Panc1 (cell line): ENCODE measurements at regions not wholly inside any gene's neighbourhood (a gene's known extent, or its start where the extent isn't known, plus 50 kb on each side); places are given as distances from the start of the nearest gene placed in this dataset.

Experiments used
- ATAC-seq: fragments of 200-7000 bp; cut with Tn5 transposase; 2 replicates; pipeline ENCODE4 v1.9.1; 2020; ENCODE audit warnings: mild to moderate bottlenecking, moderate library complexity
- BruUV-seq: library from RNA; stranded (reverse); fragments of 400-500 nt; replicated peaks from 2 replicates; lab custom pipeline; 2021; lab: Mats Ljungman, UMichigan
- CTCF ChIA-PET: fragments of 300-600 bp; sonication (Branson Sonifier 250); formaldehyde crosslinking; loops from one replicate; lab custom pipeline; 2022; ENCODE audit warnings: antibody characterized with exemption; lab: Charles Lee
- POLR2A ChIA-PET: fragments of 300-600 bp; sonication (Branson Sonifier 250); formaldehyde crosslinking; loops from one replicate; lab custom pipeline; 2022; ENCODE audit warnings: antibody characterized with exemption; lab: Charles Lee
- DNase-seq: peaks from one replicate; pipeline ENCODE4 v3.0.0-alpha.2; 2010; ENCODE audit warnings: low read depth, low spot score
- H3K27ac ChIP-seq: 2 replicates; pipeline ENCODE4 v1.5.1; 2011; ENCODE audit warnings: mild to moderate bottlenecking, low read length, inconsistent platforms
- H3K27me3 ChIP-seq: fragments of 200-500 bp; sonication (Bioruptor generic); 2 replicates; pipeline ENCODE4 v1.6.0; 2014; ENCODE audit warnings: low read length, inconsistent platforms; ENCODE audit not compliant: control insufficient read depth, insufficient read depth
- H3K36me3 ChIP-seq: fragments of 200-500 bp; sonication (Bioruptor generic); 2 replicates; pipeline ENCODE4 v1.5.1; 2014; ENCODE audit warnings: inconsistent platforms, mild to moderate bottlenecking, low read length, moderate library complexity; ENCODE audit not compliant: control insufficient read depth, insufficient read depth
- H3K4me1 ChIP-seq: 2 replicates; pipeline ENCODE4 v1.5.1; 2011; ENCODE audit warnings: inconsistent platforms, mild to moderate bottlenecking, low read length, moderate library complexity; ENCODE audit not compliant: control insufficient read depth, insufficient read depth
- H3K4me3 ChIP-seq, 2 experiments: 2 replicates each; pipeline ENCODE4 v1.5.1; 2011 to 2012; ENCODE audit warnings: low read depth in 2 of 2, low read length in 2 of 2, mild to moderate bottlenecking in 2 of 2, inconsistent platforms in 1 of 2, moderate library complexity in 1 of 2
- H3K9me3 ChIP-seq: fragments of 200-500 bp; sonication (Bioruptor generic); 2 replicates; pipeline ENCODE4 v1.5.1; 2014; ENCODE audit warnings: low read depth, mild to moderate bottlenecking, inconsistent platforms, low read length, moderate library complexity; ENCODE audit not compliant: control insufficient read depth, insufficient read depth
- POLR2AphosphoS5 ChIP-seq: IDR thresholded peaks from 2 replicates; pipeline ENCODE4 v1.6.1; 2012; ENCODE audit warnings: mild to moderate bottlenecking, low read depth, low read length, moderate library complexity
- SIN3A ChIP-seq: IDR thresholded peaks from 2 replicates; pipeline ENCODE4 v1.6.1; 2012; ENCODE audit warnings: low read depth, mild to moderate bottlenecking, low read length, moderate library complexity, borderline replicate concordance; ENCODE audit not compliant: insufficient read depth
- TCF7L2 ChIP-seq: IDR thresholded peaks from 2 replicates; pipeline ENCODE4 v1.6.1; 2011; ENCODE audit warnings: mild to moderate bottlenecking, low read depth, low read length, inconsistent platforms
- in situ Hi-C: cut with HindIII; loops from 2 replicates; pipeline ENCODE4 v1.10.0; 2016; ENCODE audit warnings: low sequenced_read_pairs, low pct_unique_long_range_greater_than_20kb
- intact Hi-C: fragments of 100-400 bp; cut with micrococcal nuclease; formaldehyde crosslinking; loops from one replicate; pipeline ENCODE4 v1.10.0; 2022; ENCODE audit not compliant: unreplicated experiment
- TF ChIP-seq, protein P1 (sequence below): fragments of 450-650 bp; IDR thresholded peaks from 2 replicates; pipeline ENCODE4 v1.5.1; 2017; ENCODE audit warnings: mild to moderate bottlenecking
- TF ChIP-seq, protein P2 (sequence below), 2 experiments: IDR thresholded peaks; 2 replicates each; pipeline ENCODE4 v1.6.1; 2011 to 2012; ENCODE audit warnings: low read depth in 2 of 2, control low read depth in 1 of 2, low read length in 1 of 2, mild to moderate bottlenecking in 1 of 2, moderate library complexity in 1 of 2; ENCODE audit not compliant: insufficient read depth in 1 of 2

DNA sequence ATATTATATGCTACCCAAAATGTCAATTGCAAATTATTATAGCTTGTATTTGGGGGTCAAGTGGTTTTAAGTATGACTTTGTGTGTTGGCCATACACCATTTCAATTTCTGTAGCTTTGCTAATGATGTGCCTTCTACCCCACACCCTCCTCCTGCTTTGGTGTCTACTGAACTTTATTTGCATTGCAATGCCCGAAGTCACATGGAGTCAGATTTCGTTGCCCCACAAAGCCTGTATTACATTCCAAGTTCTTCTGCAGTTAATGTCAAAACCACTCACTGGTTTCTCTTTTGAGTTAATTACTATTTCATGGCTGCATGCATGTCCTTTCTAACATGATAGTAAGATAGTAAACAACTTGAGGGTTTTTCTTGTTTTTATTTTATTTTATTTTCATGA is 528.9 kb downstream of the RIT2 start:
- Histone ChIP-seq H3K27me3 (no peaks in the 10 kb centered on the region), H3K36me3 (no peaks in the 10 kb centered on the region), H3K4me3 (no peak overlapping the region), H3K4me1 (no peaks in the 10 kb centered on the region), H3K27ac (no peak overlapping the region), H3K9me3 (no peaks in the 10 kb centered on the region)
- ChIA-PET CTCF (no interaction called here), POLR2A (no interaction called here)
- TF ChIP-seq, protein P1, sequence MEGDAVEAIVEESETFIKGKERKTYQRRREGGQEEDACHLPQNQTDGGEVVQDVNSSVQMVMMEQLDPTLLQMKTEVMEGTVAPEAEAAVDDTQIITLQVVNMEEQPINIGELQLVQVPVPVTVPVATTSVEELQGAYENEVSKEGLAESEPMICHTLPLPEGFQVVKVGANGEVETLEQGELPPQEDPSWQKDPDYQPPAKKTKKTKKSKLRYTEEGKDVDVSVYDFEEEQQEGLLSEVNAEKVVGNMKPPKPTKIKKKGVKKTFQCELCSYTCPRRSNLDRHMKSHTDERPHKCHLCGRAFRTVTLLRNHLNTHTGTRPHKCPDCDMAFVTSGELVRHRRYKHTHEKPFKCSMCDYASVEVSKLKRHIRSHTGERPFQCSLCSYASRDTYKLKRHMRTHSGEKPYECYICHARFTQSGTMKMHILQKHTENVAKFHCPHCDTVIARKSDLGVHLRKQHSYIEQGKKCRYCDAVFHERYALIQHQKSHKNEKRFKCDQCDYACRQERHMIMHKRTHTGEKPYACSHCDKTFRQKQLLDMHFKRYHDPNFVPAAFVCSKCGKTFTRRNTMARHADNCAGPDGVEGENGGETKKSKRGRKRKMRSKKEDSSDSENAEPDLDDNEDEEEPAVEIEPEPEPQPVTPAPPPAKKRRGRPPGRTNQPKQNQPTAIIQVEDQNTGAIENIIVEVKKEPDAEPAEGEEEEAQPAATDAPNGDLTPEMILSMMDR = no peak
- TF ChIP-seq SIN3A = no peak
- TF ChIP-seq POLR2AphosphoS5 = no peak
- no peak for TF ChIP-seq TCF7L2
- TF ChIP-seq, protein P2, sequence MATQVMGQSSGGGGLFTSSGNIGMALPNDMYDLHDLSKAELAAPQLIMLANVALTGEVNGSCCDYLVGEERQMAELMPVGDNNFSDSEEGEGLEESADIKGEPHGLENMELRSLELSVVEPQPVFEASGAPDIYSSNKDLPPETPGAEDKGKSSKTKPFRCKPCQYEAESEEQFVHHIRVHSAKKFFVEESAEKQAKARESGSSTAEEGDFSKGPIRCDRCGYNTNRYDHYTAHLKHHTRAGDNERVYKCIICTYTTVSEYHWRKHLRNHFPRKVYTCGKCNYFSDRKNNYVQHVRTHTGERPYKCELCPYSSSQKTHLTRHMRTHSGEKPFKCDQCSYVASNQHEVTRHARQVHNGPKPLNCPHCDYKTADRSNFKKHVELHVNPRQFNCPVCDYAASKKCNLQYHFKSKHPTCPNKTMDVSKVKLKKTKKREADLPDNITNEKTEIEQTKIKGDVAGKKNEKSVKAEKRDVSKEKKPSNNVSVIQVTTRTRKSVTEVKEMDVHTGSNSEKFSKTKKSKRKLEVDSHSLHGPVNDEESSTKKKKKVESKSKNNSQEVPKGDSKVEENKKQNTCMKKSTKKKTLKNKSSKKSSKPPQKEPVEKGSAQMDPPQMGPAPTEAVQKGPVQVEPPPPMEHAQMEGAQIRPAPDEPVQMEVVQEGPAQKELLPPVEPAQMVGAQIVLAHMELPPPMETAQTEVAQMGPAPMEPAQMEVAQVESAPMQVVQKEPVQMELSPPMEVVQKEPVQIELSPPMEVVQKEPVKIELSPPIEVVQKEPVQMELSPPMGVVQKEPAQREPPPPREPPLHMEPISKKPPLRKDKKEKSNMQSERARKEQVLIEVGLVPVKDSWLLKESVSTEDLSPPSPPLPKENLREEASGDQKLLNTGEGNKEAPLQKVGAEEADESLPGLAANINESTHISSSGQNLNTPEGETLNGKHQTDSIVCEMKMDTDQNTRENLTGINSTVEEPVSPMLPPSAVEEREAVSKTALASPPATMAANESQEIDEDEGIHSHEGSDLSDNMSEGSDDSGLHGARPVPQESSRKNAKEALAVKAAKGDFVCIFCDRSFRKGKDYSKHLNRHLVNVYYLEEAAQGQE (IDR thresholded peaks at IDR 0.05; ENCODE audit: insufficient read depth in 1 of 2, low read depth in 2 of 2, low read length in 1 of 2) = no peak
- DNase-seq = no peak
- intact Hi-C loops = no loop called here
- in situ Hi-C loops = no loop called here
- no TSS peak for BruUV-seq
- no peak for ATAC-seq

DNA sequence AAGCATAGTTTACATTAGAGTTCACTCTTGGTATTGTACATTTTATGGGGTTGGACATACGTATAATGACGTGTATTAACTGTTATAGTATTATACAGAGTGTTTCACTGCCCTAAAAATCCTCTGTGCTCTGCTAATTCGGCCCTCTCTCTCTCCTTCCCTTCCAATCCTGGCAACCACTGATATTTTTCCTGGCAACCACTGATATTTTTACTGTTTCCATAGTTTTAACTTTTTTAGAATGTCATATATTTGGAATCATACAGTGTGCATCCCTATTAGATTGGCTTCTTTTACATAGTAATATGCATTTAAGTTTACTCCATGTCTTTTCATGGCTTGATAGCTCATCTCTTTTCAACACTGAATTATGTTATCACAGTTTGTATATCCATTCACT is 526.7 kb downstream of the RIT2 start:
- H3K4me1 ChIP-seq = no peaks in the 10 kb centered on the region
- ChIA-PET POLR2A (no interaction called here), CTCF (no interaction called here)
- no peak overlapping the region for H3K4me3 ChIP-seq
- H3K36me3 ChIP-seq = no peaks in the 10 kb centered on the region
- DNase-seq (no peak), ATAC-seq (no peak)
- no peak overlapping the region for H3K27ac ChIP-seq
- in situ Hi-C loops = no loop called here
- intact Hi-C loops = no loop called here
- no TSS peak for BruUV-seq
- H3K27me3 ChIP-seq = no peaks in the 10 kb centered on the region
- TF ChIP-seq, protein P2 (IDR thresholded peaks at IDR 0.05; ENCODE audit: insufficient read depth in 1 of 2, low read depth in 2 of 2, low read length in 1 of 2) = no peak
- TF ChIP-seq TCF7L2 (no peak), SIN3A (no peak), POLR2AphosphoS5 (no peak)
- TF ChIP-seq, protein P1 = no peak
- no peaks in the 10 kb centered on the region for H3K9me3 ChIP-seq
